Trophoblast cell (in vitro differentiated cells and primary cell): ENCODE measurements at regions not wholly inside any gene's neighbourhood (a gene's known extent, or its start where the extent isn't known, plus 50 kb on each side); places are given as distances from the start of the nearest gene placed in this dataset.

Source experiments
- DNase-seq, 2 donors: peaks; one replicate each; pipeline ENCODE4 v3.0.0-alpha.2; 2016
- H2AFZ ChIP-seq: 2 replicates; pipeline ENCODE4 v1.6.1; 2013; ENCODE audit warnings: low read length, moderate library complexity, mild to moderate bottlenecking; ENCODE audit not compliant: insufficient read depth, poor library complexity
- H2AK5ac ChIP-seq: 2 replicates; pipeline ENCODE4 v1.6.1; 2013; ENCODE audit warnings: mild to moderate bottlenecking, low read length
- H2BK120ac ChIP-seq: 2 replicates; pipeline ENCODE4 v1.6.1; 2013; ENCODE audit warnings: low read length, mild to moderate bottlenecking, moderate library complexity; ENCODE audit not compliant: insufficient read depth, poor library complexity
- H2BK12ac ChIP-seq: 2 replicates; pipeline ENCODE4 v1.6.1; 2013; ENCODE audit warnings: mild to moderate bottlenecking, low read length, moderate library complexity
- H2BK5ac ChIP-seq: 2 replicates; pipeline ENCODE4 v1.6.1; 2013; ENCODE audit warnings: low read length, low read depth, moderate library complexity, mild to moderate bottlenecking; ENCODE audit not compliant: poor library complexity
- H3K14ac ChIP-seq: 2 replicates; pipeline ENCODE4 v1.6.1; 2013; ENCODE audit warnings: mild to moderate bottlenecking, low read length
- H3K18ac ChIP-seq: 2 replicates; pipeline ENCODE4 v1.6.1; 2013; ENCODE audit warnings: mild to moderate bottlenecking, low read length
- H3K23ac ChIP-seq: 2 replicates; pipeline ENCODE4 v1.6.1; 2013; ENCODE audit warnings: low read length
- H3K27ac ChIP-seq: 2 replicates; pipeline ENCODE4 v1.5.1; 2013; ENCODE audit warnings: low read depth, mild to moderate bottlenecking, inconsistent platforms, low read length, moderate library complexity
- H3K27me3 ChIP-seq: 2 replicates; pipeline ENCODE4 v1.6.1; 2013; ENCODE audit warnings: inconsistent platforms, mild to moderate bottlenecking, low read length, moderate library complexity; ENCODE audit not compliant: insufficient read depth
- H3K36me3 ChIP-seq, 2 experiments: 1 replicate in 1 of 2; 2 replicates in 1 of 2; pipeline ENCODE4 v1.6.1; 2013; ENCODE audit warnings: low read length in 2 of 2, mild to moderate bottlenecking in 2 of 2, moderate library complexity in 1 of 2; ENCODE audit not compliant: insufficient read depth in 2 of 2, control insufficient read depth in 1 of 2
- H3K4ac ChIP-seq: 2 replicates; pipeline ENCODE4 v1.6.1; 2013; ENCODE audit warnings: low read depth, mild to moderate bottlenecking, low read length, moderate library complexity
- H3K4me1 ChIP-seq, 2 experiments: 1 replicate in 1 of 2; 2 replicates in 1 of 2; pipeline ENCODE4 v1.6.1; 2013; ENCODE audit warnings: low read length in 2 of 2, mild to moderate bottlenecking in 2 of 2, moderate library complexity in 1 of 2; ENCODE audit not compliant: insufficient read depth in 2 of 2, control insufficient read depth in 1 of 2
- H3K4me2 ChIP-seq: 2 replicates; pipeline ENCODE4 v1.6.1; 2013; ENCODE audit warnings: inconsistent platforms, mild to moderate bottlenecking, low read length, moderate library complexity
- H3K4me3 ChIP-seq: 2 replicates; pipeline ENCODE4 v1.5.1; 2013; ENCODE audit warnings: mild to moderate bottlenecking, low read depth, low read length, inconsistent platforms
- H3K79me1 ChIP-seq: one replicate; pipeline ENCODE4 v1.6.1; 2013; ENCODE audit warnings: low read length
- H3K79me2 ChIP-seq: 2 replicates; pipeline ENCODE4 v1.6.1; 2013; ENCODE audit warnings: low read length, mild to moderate bottlenecking; ENCODE audit not compliant: control insufficient read depth, insufficient read depth, poor library complexity
- H3K9ac ChIP-seq: 2 replicates; pipeline ENCODE4 v1.6.1; 2013; ENCODE audit warnings: mild to moderate bottlenecking, low read length
- H3K9me3 ChIP-seq: 2 replicates; pipeline ENCODE4 v1.6.1; 2013; ENCODE audit warnings: low read depth, mild to moderate bottlenecking, control low read depth, inconsistent platforms, low read length; ENCODE audit not compliant: insufficient read depth
- H4K12ac ChIP-seq: 2 replicates; pipeline ENCODE4 v1.6.1; 2013; ENCODE audit warnings: low read depth, mild to moderate bottlenecking, low read length, moderate library complexity
- H4K8ac ChIP-seq: 2 replicates; pipeline ENCODE4 v1.6.1; 2013; ENCODE audit warnings: low read depth, mild to moderate bottlenecking, low read length, moderate library complexity
- H4K91ac ChIP-seq: one replicate; pipeline ENCODE4 v1.6.1; 2013; ENCODE audit warnings: low read depth, mild to moderate bottlenecking, low read length, moderate library complexity
- WGBS: extraction: QIAGEN DNeasy Blood & Tissue Kit; methylation state at CpG from one replicate; pipeline ENCODE4 v1.1.7; 2013; ENCODE audit warnings: missing lambda C conversion rate; ENCODE audit not compliant: insufficient read length, insufficient coverage; ENCODE audit errors: extremely low coverage; 5-methylcytosine and 5-hydroxymethylcytosine counted together

- Histone ChIP-seq H2BK120ac (no peak overlapping the region), H2AK5ac (no peak overlapping the region), H3K4me1 (peaks cover 3 to 5% of the 10 kb centered on the region in 2 experiments), H3K14ac (no peak overlapping the region), H4K91ac (no peak overlapping the region), H3K18ac (no peak overlapping the region), H3K79me1 (no peaks in the 10 kb centered on the region), H3K9ac (no peak overlapping the region), H3K4me3 (no peak overlapping the region), H3K27me3 (no peaks in the 10 kb centered on the region), H3K79me2 (no peaks in the 10 kb centered on the region), H2AFZ (no peak overlapping the region), H3K36me3 (no peaks in the 10 kb centered on the region), H2BK5ac (no peak overlapping the region), H3K23ac (no peak overlapping the region), H3K4me2 (no peak overlapping the region), H4K12ac (no peak overlapping the region), H4K8ac (no peak overlapping the region), H3K4ac (no peak overlapping the region), H2BK12ac (no peak overlapping the region), H3K9me3 (no peaks in the 10 kb centered on the region), H3K27ac (no peak overlapping the region)
- DNase-seq: no peak
Observed at GRCh38 chr3:170754311-170754693, 115.7 kb downstream of the RPL22L1 start.

- Histone ChIP-seq H3K4ac (no peak overlapping the region), H3K79me1 (no peaks in the 10 kb centered on the region), H3K27me3 (no peaks in the 10 kb centered on the region), H4K8ac (no peak overlapping the region), H3K23ac (no peak overlapping the region), H3K79me2 (no peaks in the 10 kb centered on the region), H4K12ac (no peak overlapping the region), H2AFZ (no peak overlapping the region), H3K27ac (no peak overlapping the region), H3K36me3 (no peaks in the 10 kb centered on the region), H3K9me3 (no peaks in the 10 kb centered on the region), H3K9ac (no peak overlapping the region), H3K18ac (no peak overlapping the region), H2BK5ac (no peak overlapping the region), H3K4me1 (peaks cover 3 to 4% of the 10 kb centered on the region in 2 experiments), H3K4me3 (no peak overlapping the region), H2AK5ac (no peak overlapping the region), H2BK12ac (no peak overlapping the region), H4K91ac (no peak overlapping the region), H2BK120ac (no peak overlapping the region), H3K14ac (no peak overlapping the region), H3K4me2 (no peak overlapping the region)
- no peak for DNase-seq
- WGBS: no CpG with 5 or more reads among the region's 2 CpGs
Observed at GRCh38 chr3:170753421-170754310, 116.3 kb downstream of the RPL22L1 start.

GRCh38 chr3:170752571-170753155, 117.3 kb downstream of the RPL22L1 start:
- Histone ChIP-seq H4K91ac (no peak overlapping the region), H2BK12ac (no peak overlapping the region), H3K4me1 (peaks cover 3 to 4% of the 10 kb centered on the region in 2 experiments), H3K79me2 (no peaks in the 10 kb centered on the region), H2BK120ac (no peak overlapping the region), H3K36me3 (no peaks in the 10 kb centered on the region), H3K27ac (no peak overlapping the region), H3K18ac (no peak overlapping the region), H4K12ac (no peak overlapping the region), H3K27me3 (no peaks in the 10 kb centered on the region), H3K14ac (no peak overlapping the region), H3K9ac (no peak overlapping the region), H3K23ac (no peak overlapping the region), H3K9me3 (no peaks in the 10 kb centered on the region), H2AK5ac (no peak overlapping the region), H2AFZ (no peak overlapping the region), H2BK5ac (no peak overlapping the region), H3K4ac (no peak overlapping the region), H3K79me1 (no peaks in the 10 kb centered on the region), H3K4me3 (no peak overlapping the region), H3K4me2 (no peak overlapping the region), H4K8ac (no peak overlapping the region)
- peak in 1 of 2 donors; percentile 31 for DNase-seq
- no CpG with 5 or more reads among the region's 6 CpGs for WGBS

GRCh38 chr3:170751899-170752293, 118.1 kb downstream of the RPL22L1 start:
- Histone ChIP-seq H2BK12ac (no peak overlapping the region), H4K91ac (no peak overlapping the region), H3K79me1 (peaks cover 1% of the 10 kb centered on the region), H3K27me3 (no peaks in the 10 kb centered on the region), H3K4me2 (no peak overlapping the region), H3K27ac (no peak overlapping the region), H3K79me2 (no peaks in the 10 kb centered on the region), H2AK5ac (no peak overlapping the region), H4K8ac (no peak overlapping the region), H3K9me3 (no peaks in the 10 kb centered on the region), H3K4me1 (peaks cover 3 to 5% of the 10 kb centered on the region in 2 experiments), H3K14ac (no peak overlapping the region), H2AFZ (no peak overlapping the region), H3K23ac (no peak overlapping the region), H3K18ac (no peak overlapping the region), H3K9ac (no peak overlapping the region), H2BK120ac (no peak overlapping the region), H3K4ac (no peak overlapping the region), H3K36me3 (no peaks in the 10 kb centered on the region), H4K12ac (no peak overlapping the region), H2BK5ac (no peak overlapping the region), H3K4me3 (no peak overlapping the region)
- DNase-seq: no peak
